HG02798 (cell line): ENCODE measurements at regions not wholly inside any gene's neighbourhood (a gene's known extent, or its start where the extent isn't known, plus 50 kb on each side); places are given as distances from the start of the nearest gene placed in this dataset.
"Not testable (repeated sequence)": the region's sequence is repeated elsewhere in the genome, so short reads cannot be mapped to it uniquely, and the experiment has no call there.

Experiments
- ATAC-seq: cut with Tn5 transposase; IDR thresholded peaks from one replicate; pipeline ENCODE4 v1.9.1; 2021; ENCODE audit warnings: mild to moderate bottlenecking; ENCODE audit not compliant: unreplicated experiment, poor library complexity

DNA sequence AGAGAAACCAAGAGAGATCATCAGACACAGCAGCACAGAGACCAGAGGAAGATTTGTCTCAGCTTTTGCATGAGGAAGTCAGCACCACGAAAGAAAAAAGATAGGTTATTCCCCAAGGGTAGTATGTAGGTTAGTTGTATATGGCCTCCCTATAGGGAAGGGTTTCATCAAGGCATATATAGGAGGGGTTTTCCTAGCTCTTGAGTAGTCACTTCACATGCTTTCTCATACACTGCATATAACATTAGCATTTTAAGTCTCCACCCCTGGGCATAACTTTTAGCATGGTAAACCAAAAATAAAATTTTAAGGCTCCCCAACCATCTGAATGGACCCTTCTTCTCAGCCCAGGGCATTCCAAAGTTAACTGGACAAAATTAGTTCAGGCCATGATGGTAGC is 1571.6 kb upstream of the ACO1 start:
- ATAC-seq: no peak

DNA sequence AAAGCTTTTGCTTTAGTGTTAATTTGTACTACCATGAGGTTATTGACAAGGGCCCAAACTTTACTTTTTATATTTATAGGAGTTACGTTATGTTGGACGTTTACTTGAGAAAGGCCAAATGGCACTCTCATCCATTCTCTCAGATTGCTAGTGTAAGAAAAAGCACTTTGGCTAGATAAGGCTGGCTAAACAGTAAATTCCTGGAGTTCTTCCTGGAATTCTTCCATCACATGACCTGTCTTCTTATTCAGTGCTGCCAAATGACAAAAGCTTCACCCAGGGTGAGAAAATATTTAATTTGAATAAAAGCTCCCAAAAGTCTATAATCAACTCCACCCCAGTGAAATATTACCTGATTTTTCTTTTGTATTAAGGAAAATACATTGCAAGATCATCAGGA is 1568.9 kb upstream of the ACO1 start:
- ATAC-seq: no peak

DNA sequence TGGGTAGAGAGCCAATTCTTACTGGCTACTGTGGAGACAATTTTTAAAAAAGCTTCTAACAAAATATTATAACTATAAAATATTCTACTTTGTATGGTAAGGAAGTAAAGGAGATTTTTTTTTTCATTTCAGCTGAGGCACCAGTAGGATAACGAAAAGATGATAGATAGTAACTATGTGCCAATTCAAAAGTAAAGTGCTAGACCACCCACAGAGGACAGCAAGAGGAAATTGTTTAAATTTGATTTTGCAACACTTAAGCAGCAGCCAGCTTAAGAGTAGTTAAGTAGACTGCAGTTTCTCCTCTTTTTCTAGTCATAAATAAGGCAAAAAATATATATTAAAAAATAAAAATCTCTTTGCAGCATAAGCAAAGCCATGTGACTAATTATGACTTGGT is 1539.3 kb upstream of the ACO1 start:
- no peak for ATAC-seq

DNA sequence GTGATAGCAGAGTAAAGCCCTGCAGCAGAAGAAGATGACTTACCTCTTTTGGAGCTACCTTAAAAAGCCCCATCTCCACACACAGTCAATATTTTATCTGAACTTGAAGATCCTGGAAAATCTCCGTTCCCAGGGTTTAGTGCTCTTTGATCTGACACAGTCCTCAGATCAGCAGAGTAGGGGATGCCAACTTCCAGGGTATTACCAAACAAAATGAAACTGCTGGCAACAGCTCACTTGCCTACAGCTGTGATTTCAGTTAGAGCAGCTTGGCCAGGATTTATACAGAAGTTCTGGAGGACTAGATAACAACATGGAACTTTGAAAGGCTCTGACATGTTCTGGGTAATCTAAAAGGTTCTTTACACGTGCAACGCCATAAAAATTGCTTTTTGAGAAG is 1537.8 kb upstream of the ACO1 start:
- ATAC-seq: no peak

DNA sequence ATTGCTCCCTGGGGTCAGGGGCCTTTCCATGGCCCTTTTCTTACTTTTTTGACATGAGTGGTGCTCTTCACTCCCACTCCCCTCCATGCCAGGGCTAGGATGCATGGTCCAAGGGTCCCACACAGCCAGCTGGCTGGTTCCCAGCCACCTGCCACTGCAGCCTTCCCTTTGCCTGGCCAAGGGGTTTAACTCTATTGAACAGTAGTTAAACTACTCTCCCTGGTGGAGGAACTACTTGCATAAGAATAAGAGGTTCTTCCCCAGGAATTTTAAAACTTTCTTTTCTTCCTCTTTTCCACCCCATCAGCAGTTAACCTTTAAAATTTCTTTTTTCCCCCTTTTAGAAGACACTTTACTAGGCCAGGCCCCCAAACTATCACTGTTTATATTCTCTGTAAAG is 1532.8 kb upstream of the ACO1 start:
- ATAC-seq: no peak

DNA sequence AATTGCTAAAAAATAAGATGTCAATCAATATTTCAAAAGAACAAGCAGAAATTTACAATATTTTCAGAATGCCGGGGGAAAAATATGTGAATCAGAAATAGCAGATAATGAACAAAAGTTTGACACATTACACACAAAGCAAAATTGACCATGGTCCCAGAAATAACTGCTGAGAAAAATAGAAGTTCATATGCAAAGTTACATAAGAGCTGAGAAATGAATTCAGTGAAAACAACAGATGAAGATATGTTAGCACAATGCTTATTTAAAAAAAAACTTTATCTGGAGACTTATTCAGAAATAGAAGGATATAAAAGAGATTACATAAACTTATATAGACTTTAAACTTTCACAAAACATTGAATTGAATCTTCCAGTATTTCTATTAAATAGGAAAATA is 1483.7 kb upstream of the ACO1 start:
- no peak for ATAC-seq

DNA sequence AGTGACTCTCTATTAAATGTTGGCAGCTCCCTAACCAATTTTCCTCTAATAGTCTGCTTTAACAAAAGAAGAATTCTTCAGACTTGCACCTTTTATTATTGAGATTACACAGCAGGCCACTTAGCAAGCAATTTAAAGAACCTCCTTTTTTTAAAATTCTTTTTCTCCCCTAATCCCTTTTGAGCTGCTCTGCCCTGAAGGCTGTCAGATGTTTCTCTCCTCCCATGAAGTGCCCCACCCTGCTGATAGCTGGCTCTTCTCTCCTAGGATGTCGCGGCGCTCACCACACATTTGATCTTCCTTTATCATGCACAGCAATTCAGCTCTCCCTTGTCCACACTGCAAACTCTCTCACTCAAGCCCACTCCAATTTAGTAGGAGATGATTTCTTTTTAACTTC is 1471.1 kb upstream of the ACO1 start:
- no peak for ATAC-seq

DNA sequence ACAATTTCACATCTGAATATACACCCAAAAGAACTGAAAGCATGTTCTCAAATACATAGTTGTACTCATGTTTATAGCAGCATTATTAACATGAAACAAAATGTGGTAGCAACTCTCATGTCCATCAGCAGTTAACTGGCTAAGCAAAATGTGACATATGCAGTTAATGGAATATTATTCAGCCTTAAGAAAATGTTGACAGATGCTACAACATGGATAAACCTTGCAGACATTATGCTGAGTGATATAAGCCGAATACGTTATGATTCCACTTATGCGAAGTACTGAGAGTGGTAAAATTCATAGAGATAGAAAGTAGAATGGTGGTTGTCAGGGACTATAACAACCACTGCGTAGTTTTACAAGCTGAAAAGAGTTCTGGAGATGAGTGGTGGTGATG is 1469.0 kb upstream of the ACO1 start:
- ATAC-seq: no peak

DNA sequence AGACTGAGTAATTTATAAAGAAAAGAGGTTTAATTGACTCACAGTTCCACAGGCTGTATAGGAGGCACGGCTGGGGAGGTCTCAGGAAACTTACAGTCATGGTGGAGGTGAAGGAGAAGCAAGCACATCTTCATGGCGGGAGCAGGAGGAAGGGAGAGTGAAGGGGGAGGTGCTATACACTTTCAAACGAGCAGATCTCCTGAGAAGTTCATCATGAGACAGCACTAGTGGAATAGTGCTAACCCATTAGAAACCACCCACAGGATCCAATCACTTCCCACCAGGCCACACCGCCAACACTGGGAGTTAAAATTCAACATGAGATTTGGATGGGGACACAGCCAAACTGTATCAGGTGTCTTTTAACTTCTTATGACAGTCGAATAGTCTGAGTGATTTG is 1459.3 kb upstream of the ACO1 start:
- ATAC-seq: no peak

DNA sequence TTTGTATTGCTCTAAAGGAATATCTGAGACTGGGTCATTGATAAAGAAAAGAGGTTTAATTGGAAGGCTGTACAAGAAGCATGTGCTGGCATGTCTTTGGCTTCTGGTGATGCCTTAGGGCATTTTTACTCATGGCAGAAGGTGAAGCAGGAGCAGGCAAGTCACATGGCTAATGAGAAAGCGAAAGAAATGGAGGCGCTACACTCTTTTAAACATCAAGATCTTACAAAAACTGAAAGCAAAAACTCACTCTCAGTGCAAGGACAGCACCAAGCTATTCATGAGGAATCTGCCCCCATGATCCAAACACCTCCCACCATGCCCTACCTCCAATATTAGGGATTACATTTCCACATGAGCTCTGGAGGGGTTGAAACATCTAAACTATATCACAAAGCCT is 1458.8 kb upstream of the ACO1 start:
- no peak for ATAC-seq

DNA sequence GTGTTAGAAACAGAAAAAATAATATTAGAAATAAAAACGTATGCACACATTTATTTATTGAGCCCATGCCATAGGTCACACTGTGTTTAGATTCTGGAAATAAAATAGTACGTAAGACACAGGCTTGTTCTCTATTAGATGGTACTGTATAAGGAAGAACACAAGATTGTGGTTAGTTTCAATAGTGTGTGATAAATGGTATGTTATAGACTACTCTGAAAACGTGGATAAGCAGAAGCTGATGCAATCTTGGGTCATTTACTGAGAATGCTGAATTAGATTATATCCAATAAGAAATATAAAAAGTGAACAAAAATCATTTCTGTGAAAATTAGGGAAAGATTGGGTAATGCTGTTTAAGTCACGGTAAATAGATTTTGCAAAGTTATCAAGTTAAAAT is 1456.4 kb upstream of the ACO1 start:
- no peak for ATAC-seq

DNA sequence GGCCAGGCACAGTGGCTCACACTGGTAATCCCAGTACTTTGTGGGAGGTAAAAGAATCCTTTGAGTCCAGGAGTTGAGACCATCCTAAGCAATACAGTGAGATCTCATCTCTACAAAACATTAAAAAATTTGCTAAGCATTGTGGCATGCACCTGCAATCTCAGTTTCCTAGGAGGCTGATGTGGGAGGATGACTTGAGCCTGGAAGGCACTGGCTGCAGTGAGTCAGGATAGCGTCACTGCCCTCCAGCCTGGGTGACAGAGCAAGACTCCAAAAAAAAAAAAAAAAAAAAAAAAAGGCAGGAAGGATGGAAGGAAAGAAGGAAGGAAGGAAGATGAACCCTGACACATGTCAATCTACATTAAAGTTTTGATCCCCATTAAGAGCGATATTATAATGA is 1452.2 kb upstream of the ACO1 start:
- ATAC-seq: no peak

DNA sequence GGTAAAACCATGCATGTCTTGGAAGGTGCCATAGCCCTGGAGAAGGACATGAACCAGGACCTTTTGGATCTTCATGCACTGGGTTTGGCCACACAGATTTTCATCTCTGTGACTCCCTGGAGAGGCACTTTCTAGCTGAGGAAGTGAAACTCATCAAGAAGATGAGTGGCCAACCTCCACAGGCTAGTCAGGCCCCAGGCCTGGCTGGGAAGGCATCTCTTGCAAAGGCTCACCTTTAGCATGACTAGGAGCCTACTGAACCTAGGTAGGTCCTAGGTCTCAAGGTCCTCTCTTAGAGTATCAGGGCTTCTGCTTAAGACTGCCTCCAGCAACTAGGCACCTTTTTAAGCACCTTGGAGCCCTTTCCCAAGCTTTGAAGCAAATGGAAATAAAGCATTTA is 1448.7 kb upstream of the ACO1 start:
- no peak for ATAC-seq

DNA sequence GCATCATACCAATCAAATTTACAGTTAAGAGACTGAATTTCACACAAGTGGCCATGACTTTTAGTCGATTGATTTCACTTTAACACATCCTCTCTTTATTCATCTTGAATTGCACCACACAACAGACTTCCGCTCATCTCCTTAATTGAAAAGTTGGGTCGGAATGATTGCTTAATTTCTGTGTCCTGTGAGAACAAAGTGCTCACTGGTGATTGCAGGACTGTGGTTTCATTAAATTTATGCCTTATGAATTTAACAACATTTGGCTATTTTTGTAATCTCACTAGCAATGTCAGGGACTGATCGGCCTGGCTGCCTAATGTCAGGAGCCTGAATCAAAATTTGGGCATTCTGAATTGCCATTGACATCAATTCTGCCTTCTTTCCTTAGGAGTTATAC is 1447.3 kb upstream of the ACO1 start:
- no peak for ATAC-seq

DNA sequence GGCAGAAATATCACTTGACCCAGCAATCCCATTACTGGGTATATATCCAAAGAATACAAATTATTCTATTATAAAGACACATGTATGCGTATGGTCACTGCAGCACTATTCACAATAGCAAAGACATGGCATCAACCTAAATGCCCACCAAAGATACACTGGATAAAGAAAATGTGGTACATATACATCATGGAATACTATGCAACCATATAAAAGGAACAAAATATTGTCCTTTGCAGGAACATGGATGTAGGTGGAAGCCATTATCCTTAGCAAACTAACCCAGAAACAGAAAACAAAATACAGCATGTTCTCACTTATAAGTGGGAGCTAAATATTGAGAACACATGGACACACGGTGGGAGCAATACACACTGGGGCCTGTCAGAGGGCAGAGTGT is 1441.6 kb upstream of the ACO1 start:
- ATAC-seq: not testable (repeated sequence)

DNA sequence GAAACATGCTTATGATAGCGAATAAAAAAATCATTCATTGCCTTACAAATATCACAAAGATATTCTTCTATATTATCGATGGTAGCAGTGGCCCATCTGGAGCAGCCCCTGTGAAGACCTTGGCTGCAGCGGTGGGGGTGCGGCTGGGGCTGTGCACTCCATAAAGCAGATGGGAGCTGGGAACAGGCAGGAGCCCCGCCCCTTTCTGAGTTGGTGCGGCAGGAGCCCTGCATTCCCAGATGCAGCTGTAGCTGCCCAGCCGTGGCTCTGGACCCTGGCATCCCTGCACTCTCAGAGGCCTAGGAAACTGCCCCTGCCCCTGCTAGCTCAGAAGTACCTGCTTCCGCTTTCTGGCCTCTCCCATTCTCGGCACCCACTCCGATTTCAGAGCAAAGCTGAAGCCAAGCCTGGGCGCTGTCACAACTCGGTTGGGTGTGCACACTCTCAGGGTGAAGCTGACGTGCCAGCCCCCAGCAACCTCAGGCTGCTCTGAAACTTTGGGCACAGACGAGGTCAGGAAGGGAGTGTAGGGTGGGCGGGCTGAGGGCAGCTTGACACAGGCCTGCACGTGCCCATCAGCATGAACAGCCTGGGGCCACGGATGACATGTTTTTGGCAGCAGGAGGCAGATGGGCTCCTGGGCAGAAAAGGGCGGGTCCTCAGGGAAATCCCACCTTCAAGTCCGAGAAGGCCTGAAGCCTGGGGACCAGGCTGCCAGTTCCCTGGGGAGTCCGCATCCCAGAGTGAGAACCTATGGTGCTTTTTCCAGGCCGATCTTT is 1440.8 kb upstream of the ACO1 start:
- ATAC-seq: no peak

DNA sequence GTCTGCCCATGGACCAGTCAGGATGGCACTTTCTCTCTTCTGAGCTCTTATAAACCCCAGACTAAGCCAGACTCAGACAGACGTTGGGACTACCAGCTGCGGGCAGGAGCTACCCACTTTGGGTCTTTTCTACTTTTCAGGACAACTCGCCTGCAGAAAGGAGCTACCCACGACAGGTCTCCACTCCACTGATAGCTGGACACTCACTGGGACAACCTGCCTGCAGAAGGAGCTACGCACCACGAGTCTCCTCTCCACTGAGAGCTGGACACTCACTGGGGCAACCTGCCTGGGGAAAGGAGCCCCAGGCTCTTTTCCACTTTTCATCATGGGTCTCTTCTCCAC is 1440.2 kb upstream of the ACO1 start:
- ATAC-seq: no peak

DNA sequence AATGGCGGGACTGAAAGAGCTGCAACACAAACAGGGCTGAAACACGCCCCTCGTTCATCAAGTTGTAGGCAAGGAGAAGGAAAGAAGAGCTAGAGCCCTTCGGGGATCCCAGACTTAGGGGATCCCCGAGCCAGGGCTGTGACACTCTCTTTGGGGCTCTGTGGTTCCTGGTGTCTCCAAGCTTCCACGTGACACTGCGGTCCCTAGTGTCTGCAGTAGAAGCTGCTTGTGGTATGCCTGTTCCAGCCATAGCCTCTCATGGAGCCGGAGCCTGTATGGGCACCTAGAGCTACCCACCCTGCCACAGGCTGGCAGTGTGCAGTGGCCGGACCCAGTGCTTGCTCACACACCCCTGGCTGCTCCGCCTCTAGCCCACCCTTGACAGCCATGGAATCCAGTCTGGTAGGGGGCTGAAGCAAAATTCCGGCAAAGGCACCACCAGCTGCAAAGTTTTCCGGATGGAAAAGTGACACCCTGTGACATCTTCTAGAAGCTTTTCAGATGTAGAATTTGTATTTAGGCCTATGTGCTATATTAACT is 1439.6 kb upstream of the ACO1 start:
- no peak for ATAC-seq

DNA sequence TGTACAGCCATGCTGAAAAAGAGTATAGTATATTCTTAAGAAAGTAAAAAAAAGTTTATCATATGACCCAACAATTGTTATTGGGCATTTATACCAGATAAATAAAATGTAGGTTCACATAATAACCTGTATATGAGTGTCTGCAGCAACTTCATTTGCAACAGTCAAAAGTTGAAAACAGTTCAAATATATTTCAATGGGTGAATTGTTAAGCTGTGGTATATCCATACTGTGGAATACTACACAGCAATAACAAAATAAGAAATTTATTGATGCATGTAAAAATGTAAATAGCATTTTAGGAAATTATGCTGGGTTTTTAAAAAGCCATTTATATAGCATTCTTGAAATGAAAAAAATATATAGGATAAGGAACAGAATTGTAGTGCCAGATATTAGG is 1420.1 kb upstream of the ACO1 start:
- ATAC-seq: no peak

DNA sequence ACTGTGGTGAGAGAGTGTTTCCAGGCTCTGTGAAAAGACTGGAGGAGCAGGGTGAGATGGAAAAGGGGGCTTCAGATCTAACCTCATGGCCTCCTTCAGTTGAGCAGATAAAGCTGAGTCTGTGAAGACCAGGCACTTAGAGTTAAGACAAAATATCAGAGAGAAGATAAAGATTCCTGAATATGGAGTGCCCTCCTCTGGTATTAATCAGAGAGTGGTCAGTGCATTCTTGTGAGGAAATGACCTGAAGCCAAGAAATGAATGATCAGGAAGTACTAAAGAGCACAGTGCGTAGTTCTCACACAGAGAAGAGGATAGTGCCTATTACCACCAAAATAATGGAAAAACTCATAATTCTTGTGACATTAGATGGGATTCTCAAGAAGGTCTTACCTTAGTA is 1417.0 kb upstream of the ACO1 start:
- ATAC-seq: no peak

DNA sequence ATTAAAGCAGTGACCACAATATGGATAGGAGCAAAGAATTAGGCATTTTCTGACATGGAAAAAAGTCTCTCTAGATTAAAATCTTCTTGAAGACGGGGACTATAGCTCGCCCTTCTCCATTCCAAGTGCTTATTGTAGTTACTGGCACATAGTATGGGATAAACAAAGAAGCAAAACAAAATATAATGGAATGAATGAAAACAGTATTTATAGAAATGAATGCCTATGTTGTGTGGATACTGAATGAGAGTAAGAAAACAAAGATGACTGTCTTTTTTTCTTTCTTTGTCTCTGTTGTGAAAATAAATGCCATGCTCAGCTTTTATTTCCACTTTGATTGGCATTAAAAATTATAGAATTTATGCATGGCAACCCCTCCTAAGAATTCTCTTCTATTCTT is 1414.3 kb upstream of the ACO1 start:
- no peak for ATAC-seq

DNA sequence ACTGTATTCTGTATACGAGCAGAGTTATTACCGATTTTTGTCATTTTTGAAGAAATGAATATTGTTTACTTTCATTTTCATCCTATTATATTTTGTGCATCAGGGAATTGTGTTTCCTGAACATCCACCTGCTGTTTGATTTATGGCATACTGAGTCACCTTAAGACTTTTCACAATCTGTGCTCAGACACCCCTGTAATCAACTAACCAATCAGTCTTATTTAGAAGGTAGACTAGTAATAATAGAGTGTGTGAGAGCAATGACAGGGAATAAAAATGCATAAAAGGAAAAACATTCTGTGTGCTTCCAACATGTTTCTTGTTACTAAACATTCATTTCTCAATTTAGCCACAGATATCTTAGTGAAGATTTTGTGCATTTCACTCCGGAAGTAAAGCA is 1413.6 kb upstream of the ACO1 start:
- ATAC-seq: no peak

DNA sequence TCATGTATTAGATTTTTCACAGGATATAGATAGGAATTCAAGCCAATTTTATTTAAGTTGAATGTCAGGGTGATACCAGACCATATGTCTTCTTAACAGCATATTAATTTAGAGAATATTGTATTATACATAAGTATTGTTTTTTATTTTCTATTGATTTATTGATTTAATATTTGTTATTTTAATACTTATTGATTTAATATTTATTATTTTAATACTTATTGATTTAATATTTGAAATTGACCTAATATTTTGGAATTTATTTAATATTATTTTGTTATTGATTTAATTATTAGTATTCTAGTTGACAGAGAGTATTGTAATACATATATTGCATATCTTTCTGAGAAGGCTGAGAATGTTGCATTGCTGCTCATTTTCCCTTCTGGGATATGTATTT is 1411.8 kb upstream of the ACO1 start:
- ATAC-seq: no peak
